Adrenal gland (tissue), 9 donors: ENCODE measurements at regions not wholly inside any gene's neighbourhood (a gene's known extent, or its start where the extent isn't known, plus 50 kb on each side); places are given as distances from the start of the nearest gene placed in this dataset.

Experiments used
- DNase-seq, 7 donors: peaks; one replicate each; pipeline ENCODE4 v3.0.0-alpha.2; 2019 to 2020
- H3K27ac ChIP-seq, 5 donors: fragments of 200-600 bp; sonication (generic) in 4 of 5; 1 replicate in 3 of 5; 2 replicates in 2 of 5; pipeline versions ENCODE4 v1.5.1 to v1.8.0; 2016 to 2020; ENCODE audit warnings: mild to moderate bottlenecking in 1 of 5
- H3K27me3 ChIP-seq: fragments of 200-600 bp; 2 replicates; pipeline ENCODE4 v1.8.0; 2021
- H3K36me3 ChIP-seq, 2 donors: fragments of 200-600 bp; replicated peaks in 1 of 2; 1 replicate in 1 of 2; 2 replicates in 1 of 2; pipeline versions ENCODE4 v1.5.1 to v1.8.0; 2018 to 2022
- H3K4me1 ChIP-seq, 2 donors: fragments of 200-600 bp; replicated peaks in 1 of 2; 1 replicate in 1 of 2; 2 replicates in 1 of 2; pipeline versions ENCODE4 v1.5.1 to v1.8.0; 2018 to 2021
- H3K4me3 ChIP-seq, 4 donors: fragments of 200-600 bp; sonication (generic) in 3 of 4; one replicate each; pipeline ENCODE4 v1.5.1; 2016 to 2018
- H3K9me3 ChIP-seq, 3 donors: fragments of 200-600 bp; sonication (generic) in 1 of 3; replicated peaks in 1 of 3; 1 replicate in 2 of 3; 2 replicates in 1 of 3; pipeline versions ENCODE4 v1.5.1 to v1.8.0; 2016 to 2021
- CTCF ChIP-seq, 6 experiments: fragments of 450-650 bp in 4 of 6; fragments of 200-600 bp in 2 of 6; sonication (generic) in 1 of 6; IDR thresholded peaks; 1 replicate in 5 of 6; 2 replicates in 1 of 6; pipeline versions ENCODE4 v1.5.1 to v1.8.0; 2016 to 2021; ENCODE audit warnings: antibody characterized with exemption in 6 of 6, mild to moderate bottlenecking in 2 of 6, moderate library complexity in 1 of 6
- POLR2A ChIP-seq, 2 donors: fragments of 450-650 bp; IDR thresholded peaks; one replicate each; pipeline ENCODE4 v1.6.1; 2017; ENCODE audit warnings: antibody characterized with exemption in 2 of 2, mild to moderate bottlenecking in 2 of 2, moderate library complexity in 1 of 2
- WGBS, 4 donors: extraction: QIAGEN DNeasy Blood & Tissue Kit in 2 of 4; methylation state at CpG; one replicate each; pipeline versions ENCODE4 v1.1.5 to v1.1.7; 2013 to 2017; 5-methylcytosine and 5-hydroxymethylcytosine counted together
- intact Hi-C, 2 donors: fragments of 100-400 bp; cut with DNase I; formaldehyde crosslinking; loops; one replicate each; pipeline versions ENCODE4 v1.14.1 to v1.15.0; 2022 to 2023
- donor health status: healthy with polysubstance abuse.
- donor health status: Bipolar disorder and iron deficiency.
- donor health status: DM: yes; HTN: yes; CAD: no.
- donor health status: DM: no; HTN: no; CAD: no.
- donor health status: DM: no; HTN: no; CAD: no.

- no peaks in the 10 kb centered on the region for H3K36me3 ChIP-seq
- no peak for DNase-seq
- 21 to 35% (median 30%) methylated on average over 5 to 6 of the region's 6 CpGs for WGBS, 4 donors
- no peak overlapping the region for H3K27ac ChIP-seq
- intact Hi-C loops = no loop called here
- TF ChIP-seq POLR2A (IDR thresholded peaks at IDR 0.05) (no peak), CTCF (IDR thresholded peaks at IDR 0.05) (no peak)
- no peaks in the 10 kb centered on the region for H3K4me1 ChIP-seq
- H3K9me3 ChIP-seq = no peaks in the 10 kb centered on the region
- H3K27me3 ChIP-seq = no peaks in the 10 kb centered on the region
- no peak overlapping the region for H3K4me3 ChIP-seq
These were observed 425.2 kb upstream of the MEX3C start for GRCh38 chr18:51622702-51623101.

GRCh38 chr18:51623653-51624052 is 426.2 kb upstream of the MEX3C start:
- DNase-seq = no peak
- TF ChIP-seq POLR2A (IDR thresholded peaks at IDR 0.05) (no peak), CTCF (IDR thresholded peaks at IDR 0.05) (no peak)
- Histone ChIP-seq H3K27ac (no peak overlapping the region), H3K4me1 (no peaks in the 10 kb centered on the region), H3K36me3 (no peaks in the 10 kb centered on the region), H3K27me3 (no peaks in the 10 kb centered on the region), H3K9me3 (no peaks in the 10 kb centered on the region), H3K4me3 (no peak overlapping the region)
- 80 to 94% (median 92%) methylated on average over 1 of the region's 1 CpG for WGBS, 4 donors
- intact Hi-C loops = no loop called here

GRCh38 chr18:51630706-51631105 is 433.2 kb upstream of the MEX3C start:
- DNase-seq = no peak
- intact Hi-C loops = no loop called here
- no peak overlapping the region for H3K4me3 ChIP-seq
- no peaks in the 10 kb centered on the region for H3K4me1 ChIP-seq
- no peaks in the 10 kb centered on the region for H3K27me3 ChIP-seq
- no peak overlapping the region for H3K27ac ChIP-seq
- H3K36me3 ChIP-seq = no peaks in the 10 kb centered on the region
- no peak for TF ChIP-seq POLR2A (IDR thresholded peaks at IDR 0.05)
- TF ChIP-seq CTCF (IDR thresholded peaks at IDR 0.05) = no peak
- no peaks in the 10 kb centered on the region for H3K9me3 ChIP-seq

GRCh38 chr18:51637881-51638280 is 440.4 kb upstream of the MEX3C start:
- no peak for TF ChIP-seq CTCF (IDR thresholded peaks at IDR 0.05)
- no peak for TF ChIP-seq POLR2A (IDR thresholded peaks at IDR 0.05)
- WGBS, 4 donors = 61 to 69% (median 65%) methylated on average over 4 of the region's 4 CpGs
- no peaks in the 10 kb centered on the region for H3K36me3 ChIP-seq
- H3K9me3 ChIP-seq = no peaks in the 10 kb centered on the region
- H3K27me3 ChIP-seq = no peaks in the 10 kb centered on the region
- H3K4me1 ChIP-seq = no peaks in the 10 kb centered on the region
- no peak overlapping the region for H3K4me3 ChIP-seq
- no peak for DNase-seq
- intact Hi-C loops = no loop called here
- no peak overlapping the region for H3K27ac ChIP-seq
